GM19438 (cell line): ENCODE measurements at regions not wholly inside any gene's neighbourhood (a gene's known extent, or its start where the extent isn't known, plus 50 kb on each side); places are given as distances from the start of the nearest gene placed in this dataset.

Source experiments
- ATAC-seq: cut with Tn5 transposase; IDR thresholded peaks from one replicate; pipeline ENCODE4 v1.9.1; 2021; ENCODE audit warnings: low read depth; ENCODE audit not compliant: unreplicated experiment

- no peak for ATAC-seq
Measured at GRCh38 chr6:166737261-166737660, 110.2 kb upstream of the RPS6KA2 start.

DNA sequence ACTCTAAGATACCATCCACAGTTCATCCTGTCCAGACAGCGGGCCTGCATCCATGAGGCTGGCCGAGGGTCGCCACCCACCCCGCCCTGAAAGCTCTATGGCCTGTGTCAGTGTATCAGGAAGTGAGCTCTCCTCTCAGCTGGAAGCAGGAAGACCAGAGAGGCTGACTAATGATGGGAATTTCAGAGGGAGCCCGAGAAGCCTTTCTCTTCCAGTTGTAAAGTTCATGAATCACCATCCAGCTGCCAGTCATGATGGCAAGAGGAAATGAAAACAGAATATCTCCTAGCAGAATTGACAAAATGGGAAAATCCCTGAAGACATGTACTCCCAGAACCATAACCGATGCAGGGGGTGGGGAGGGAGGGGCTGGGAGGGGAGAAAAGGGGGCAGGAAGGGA, 109.6 kb upstream of the RPS6KA2 start:
- no peak for ATAC-seq

DNA sequence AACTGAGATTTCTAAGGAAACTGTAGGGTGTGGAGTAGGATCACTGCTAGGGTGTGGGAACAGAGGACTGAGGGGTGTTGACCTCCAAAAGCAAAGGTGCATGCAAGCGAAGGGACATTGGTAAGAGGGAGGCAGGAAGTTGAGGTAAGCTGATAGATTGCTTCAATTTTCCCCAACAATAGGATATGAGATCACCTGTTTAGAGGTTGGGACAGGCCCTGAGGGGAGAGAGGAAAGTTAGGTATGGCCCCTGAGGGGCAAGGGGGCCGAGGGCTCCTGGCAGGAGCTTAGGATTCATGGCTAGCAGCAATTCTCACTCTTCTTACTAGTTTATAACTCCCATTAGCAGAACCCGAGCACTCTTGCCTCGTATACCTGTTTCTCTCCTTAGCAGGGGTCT, 106.8 kb upstream of the RPS6KA2 start:
- no peak for ATAC-seq

- ATAC-seq = no peak
Measured at GRCh38 chr6:166729658-166730057, 102.6 kb upstream of the RPS6KA2 start.

DNA sequence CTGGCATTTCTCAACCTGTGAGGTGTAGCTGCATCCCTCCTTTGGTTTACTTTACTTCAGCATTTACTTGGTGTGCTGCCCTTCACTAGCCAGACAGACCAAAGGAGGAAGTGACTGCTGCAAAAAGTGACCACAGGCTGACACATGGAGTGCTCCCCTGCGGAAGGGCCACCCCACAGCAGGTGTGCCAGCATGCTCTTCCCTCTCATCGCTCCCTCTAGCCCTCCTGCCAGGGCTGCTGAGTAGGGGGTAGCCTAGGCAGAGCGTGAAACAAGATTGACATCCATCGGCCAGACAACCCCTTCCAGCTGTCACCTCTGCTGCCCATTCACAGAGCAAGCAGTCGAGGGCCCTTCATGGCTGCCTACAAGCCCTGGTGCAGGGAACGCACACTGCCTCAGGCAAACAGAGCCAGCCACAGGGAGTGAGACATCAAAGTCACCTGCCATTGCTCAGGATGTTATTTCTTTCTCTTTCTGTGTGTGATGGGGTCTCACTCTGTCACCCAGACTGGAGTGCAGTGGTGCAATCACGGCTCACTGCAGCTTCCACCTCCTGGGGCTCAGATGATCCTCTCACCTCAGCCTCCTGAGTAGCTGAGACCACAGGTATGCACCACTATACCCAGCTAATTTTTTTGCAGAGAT, 102.0 kb upstream of the RPS6KA2 start:
- ATAC-seq = no peak

- no peak for ATAC-seq
Measured at GRCh38 chr6:166726201-166726600, 99.2 kb upstream of the RPS6KA2 start.

GRCh38 chr6:166725571-166725970, 98.5 kb upstream of the RPS6KA2 start:
- ATAC-seq = no peak

DNA sequence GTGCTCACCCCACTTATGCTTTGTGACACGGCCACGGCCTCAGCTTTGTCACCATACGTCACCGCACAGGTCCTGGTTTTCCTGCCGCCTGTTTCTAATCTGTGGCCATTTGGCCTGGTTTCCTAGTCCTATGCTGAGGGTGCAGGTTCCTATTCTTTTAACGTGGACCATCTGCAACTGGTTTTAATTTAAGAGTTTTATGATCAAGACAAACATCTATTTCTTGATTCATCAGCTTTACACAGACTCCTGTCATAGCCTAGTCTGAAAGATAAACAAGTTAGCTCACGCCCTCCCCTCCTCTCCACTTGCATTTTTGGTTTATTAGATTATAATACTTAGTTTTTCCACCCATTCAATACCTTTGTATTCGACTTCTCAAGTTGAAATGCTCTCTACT, 97.5 kb upstream of the RPS6KA2 start:
- ATAC-seq = no peak

- no peak for ATAC-seq
Measured at GRCh38 chr6:166722785-166723184, 95.7 kb upstream of the RPS6KA2 start.

GRCh38 chr6:166721576-166721975, 94.5 kb upstream of the RPS6KA2 start:
- ATAC-seq = no peak

DNA sequence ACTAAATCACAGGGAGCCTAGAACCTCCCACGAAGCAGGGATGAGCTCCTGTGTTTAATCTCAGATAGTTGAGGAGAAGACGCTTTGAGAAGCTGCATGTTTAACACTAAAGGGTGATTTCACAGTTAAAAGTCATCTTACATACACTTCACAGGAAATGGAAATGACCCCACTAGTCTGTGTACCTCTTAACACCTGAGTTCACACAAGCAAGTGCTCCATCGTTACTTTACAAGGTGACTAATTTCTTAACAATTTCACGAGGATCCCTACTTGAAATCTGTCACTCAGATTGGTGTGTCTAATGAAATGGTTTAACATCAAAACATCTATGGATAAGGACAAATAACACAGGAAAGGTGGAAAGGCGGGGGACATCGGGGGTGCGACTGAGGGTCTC, 93.8 kb upstream of the RPS6KA2 start:
- ATAC-seq = no peak

GRCh38 chr6:166719019-166719418, 92.0 kb upstream of the RPS6KA2 start:
- no peak for ATAC-seq

- ATAC-seq = no peak
Measured at GRCh38 chr6:166718516-166718915, 91.5 kb upstream of the RPS6KA2 start.

GRCh38 chr6:166716910-166717617, 90.0 kb upstream of the RPS6KA2 start:
- no peak for ATAC-seq

DNA sequence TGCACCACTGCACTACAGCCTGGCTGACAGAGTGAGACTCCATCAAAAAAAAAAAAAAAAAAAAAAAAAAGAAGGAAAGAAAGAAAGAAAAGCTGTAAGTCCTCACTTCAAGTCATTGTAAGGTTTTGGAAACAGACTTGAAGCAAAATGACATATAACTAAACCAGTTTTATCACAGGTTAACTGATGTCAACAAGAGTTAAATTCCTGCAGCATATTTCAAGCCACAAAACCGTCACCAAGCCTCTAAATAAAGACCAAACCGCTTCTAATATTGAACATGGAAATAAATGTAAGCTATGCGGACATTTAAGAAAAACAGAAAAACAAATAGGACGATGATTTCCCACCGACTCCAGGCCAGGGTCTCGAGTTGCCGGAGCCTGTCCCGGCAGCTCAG, 88.9 kb upstream of the RPS6KA2 start:
- ATAC-seq = no peak

GRCh38 chr6:166715065-166715464, 88.0 kb upstream of the RPS6KA2 start:
- ATAC-seq = no peak

- no peak for ATAC-seq
Measured at GRCh38 chr6:166714581-166714980, 87.5 kb upstream of the RPS6KA2 start.

DNA sequence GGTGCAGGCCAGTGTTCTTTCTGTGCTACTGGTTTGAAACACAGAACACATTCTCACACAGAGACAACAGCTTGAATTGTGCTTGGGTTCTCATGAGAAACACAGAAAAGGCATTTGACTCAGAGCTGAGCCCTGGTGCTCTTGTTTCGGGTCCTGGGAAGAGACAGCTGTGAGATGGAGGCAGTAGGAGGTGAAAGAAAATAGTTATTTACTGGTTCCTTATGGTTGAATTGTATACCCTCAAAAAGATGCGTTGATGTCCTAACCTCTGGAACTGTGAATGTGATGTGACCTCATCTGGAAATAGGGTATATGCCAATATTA, 87.1 kb upstream of the RPS6KA2 start:
- no peak for ATAC-seq

DNA sequence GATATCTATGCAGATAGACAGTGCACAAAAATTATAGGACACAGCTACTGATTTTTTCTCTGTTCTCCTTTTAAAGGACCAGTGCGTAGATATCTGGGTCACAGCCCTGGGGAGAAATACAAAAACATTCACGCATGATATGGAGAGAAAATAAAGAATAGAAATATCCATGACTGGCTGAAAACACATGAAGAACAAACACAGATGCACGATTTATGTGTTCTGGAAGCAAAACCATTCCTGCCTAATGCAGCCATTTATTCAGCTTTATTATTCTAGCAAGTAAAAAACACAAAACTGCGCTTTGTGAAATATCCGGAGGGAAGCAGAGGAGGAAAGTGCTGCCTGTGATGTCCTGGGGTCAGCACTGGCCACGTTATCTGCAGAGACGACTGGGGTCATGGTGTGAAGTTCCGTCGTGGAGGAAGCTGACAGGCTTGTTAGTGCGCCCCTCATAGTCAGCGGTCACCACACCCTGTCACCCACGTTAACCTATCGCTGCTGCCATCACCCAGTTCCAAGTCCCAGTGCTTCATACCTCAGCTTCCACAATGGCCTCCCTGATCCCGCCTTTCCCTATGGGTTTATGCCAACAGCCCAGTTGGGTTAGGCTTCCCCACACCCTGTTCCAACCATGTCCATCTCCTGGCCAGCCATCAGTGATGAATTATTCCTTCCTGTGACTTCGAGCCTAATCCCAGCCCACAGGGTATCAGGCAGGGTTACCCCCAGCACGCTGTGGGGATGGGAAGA, 86.6 kb upstream of the RPS6KA2 start:
- no peak for ATAC-seq

- no peak for ATAC-seq
Measured at GRCh38 chr6:166712286-166713228, 85.5 kb upstream of the RPS6KA2 start.

GRCh38 chr6:166710084-166710483, 83.0 kb upstream of the RPS6KA2 start:
- ATAC-seq = no peak
